ENCODE measurements at regions not wholly inside any gene's neighbourhood (a gene's known extent, or its start where the extent isn't known, plus 50 kb on each side); places are given as distances from the start of the nearest gene placed in this dataset.

DNA sequence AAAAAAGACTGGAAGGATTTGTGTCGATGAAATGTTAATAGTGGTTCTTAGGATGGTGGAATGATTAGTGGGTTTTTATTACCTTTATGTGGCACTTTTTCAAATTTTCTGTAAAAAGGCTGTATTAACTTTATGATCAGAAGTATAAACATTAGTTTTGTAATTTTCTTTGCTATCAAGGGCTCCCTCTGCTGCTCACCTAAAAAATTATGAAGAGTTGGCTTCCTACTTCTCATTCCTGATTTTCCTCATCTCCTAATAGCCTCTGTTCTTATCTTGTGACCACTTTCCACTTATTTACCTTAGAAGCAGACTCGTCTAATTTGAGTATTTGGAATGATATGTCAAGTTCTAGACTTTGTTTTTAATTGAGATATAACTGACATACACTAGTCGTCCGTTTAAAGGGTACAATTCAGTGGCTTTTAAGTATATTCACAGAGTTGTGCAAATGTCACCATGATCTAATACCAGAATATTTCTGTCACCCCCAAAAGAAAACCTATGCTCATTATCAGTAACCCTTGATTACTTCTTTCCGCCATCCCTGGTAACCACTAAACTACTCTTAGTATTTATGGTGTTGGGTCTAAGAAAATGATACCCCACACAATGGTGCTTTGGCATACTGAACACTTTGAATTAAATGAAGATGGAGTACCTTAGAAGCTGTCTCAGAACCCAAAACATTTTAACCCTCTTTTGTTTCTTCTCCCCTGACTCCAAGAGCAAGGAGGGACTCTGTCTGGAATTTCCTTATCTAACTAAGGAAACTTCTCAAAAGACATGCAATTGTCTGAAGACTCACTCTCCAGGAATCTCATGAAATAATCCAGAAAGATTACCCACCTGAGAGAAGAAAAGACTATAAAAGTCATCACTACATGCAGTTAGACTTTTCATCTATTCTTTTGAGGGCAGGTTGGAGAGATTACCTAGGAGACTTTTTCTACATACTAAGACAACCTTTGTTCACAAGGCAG lies 311.3 kb downstream of the DLEU7 start:
- TF ChIP-seq CTCF (IDR thresholded peaks at IDR 0.05; ENCODE audit: insufficient read depth, low read length, poor library complexity, severe bottlenecking) (peak; percentile 67), EZH2phosphoT487 (conservative IDR thresholded peaks at IDR 0.05; ENCODE audit: low read length) (no peak)

Data from SU-DHL-6 (cell line).